H54 (cell line): ENCODE measurements at regions not wholly inside any gene's neighbourhood (a gene's known extent, or its start where the extent isn't known, plus 50 kb on each side); places are given as distances from the start of the nearest gene placed in this dataset.
"Not testable (repeated sequence)": the region's sequence is repeated elsewhere in the genome, so short reads cannot be mapped to it uniquely, and the experiment has no call there.

ENCODE experiments used
- DNase-seq: peaks from one replicate; pipeline ENCODE4 v3.0.0; 2011; ENCODE audit warnings: low spot score, mixed read lengths; ENCODE audit not compliant: insufficient read length
- FAIRE-seq: peaks from 3 replicates; lab custom pipeline; 2011; peaks lifted over from hg19 to GRCh38; lab: Jason Lieb, UNC
- POLR2A ChIP-seq: IDR thresholded peaks from 2 replicates; pipeline ENCODE4 v1.6.1; 2011; ENCODE audit warnings: low read depth, mild to moderate bottlenecking, low read length

DNA sequence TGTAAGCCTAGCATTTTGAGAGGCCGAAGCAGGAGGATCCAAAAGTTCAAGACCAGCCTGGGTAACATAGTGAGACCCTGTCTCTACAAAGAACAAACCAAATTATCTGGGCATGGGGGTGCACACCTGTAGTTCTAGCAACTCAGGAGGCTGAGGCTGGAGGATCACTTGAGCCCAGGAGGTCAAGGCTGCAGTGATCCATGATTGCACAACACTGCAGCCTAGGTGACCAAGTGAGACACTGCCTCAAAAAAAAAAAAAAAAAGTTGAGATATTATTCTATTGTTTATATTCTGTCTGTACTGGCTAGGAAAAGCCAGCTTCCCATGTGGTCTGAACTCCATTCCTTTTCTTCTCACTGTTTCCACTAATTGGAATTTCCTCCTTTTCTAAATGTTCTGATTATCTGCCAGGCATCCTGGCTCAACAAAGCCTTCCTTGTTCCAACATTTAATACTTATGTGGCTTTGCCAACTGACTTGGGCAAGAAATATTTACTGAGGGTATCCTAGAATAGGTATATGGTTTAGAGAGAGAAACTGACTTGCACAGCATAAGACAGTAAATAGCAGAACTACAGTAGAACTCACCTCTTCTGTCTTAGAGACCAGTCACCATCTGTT, 175.2 kb upstream of the ADAMTS3 start:
- FAIRE-seq = no peak
- DNase-seq = no peak
- TF ChIP-seq POLR2A = no peak

DNA sequence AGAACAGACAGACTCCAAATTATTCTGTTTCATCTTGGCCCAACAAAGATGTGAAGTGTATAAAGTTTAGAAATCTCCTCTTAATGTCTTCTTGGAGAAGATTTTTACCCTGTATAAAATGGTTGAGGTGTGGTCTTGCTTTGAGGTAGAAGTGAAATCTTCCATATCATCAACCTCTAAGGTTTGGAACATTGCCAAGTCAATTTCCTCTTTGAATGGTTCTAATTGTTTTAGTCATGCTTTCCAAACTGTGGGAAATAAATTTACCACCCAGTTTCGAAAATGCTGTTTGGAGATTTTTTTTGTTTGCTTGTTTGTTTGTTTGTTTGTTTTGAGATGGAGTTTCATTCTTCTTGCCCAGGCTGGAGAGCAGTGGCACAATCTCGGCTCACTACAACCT, 174.1 kb upstream of the ADAMTS3 start:
- no peak for TF ChIP-seq POLR2A
- DNase-seq (no peak), FAIRE-seq (no peak)

DNA sequence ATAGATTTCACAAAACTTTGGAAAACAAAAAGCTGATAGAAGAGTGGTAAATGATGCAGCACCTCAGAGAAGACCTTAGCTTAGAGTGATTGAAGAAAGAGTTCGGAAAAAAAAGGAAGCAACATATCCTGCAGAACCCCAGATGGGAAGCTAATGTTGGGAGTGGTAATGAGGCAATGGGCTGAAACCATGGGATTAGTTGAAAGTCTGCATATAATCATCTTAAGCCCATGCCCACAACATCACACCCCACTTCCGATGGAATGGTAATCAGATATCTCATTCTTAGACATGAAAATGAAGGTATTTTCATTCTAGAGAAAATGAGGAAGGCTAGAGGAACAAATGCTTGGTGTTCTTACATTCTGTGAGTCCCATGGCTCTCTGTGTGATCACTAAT, 146.3 kb upstream of the ADAMTS3 start:
- DNase-seq = no peak
- TF ChIP-seq POLR2A = no peak
- FAIRE-seq = no peak

DNA sequence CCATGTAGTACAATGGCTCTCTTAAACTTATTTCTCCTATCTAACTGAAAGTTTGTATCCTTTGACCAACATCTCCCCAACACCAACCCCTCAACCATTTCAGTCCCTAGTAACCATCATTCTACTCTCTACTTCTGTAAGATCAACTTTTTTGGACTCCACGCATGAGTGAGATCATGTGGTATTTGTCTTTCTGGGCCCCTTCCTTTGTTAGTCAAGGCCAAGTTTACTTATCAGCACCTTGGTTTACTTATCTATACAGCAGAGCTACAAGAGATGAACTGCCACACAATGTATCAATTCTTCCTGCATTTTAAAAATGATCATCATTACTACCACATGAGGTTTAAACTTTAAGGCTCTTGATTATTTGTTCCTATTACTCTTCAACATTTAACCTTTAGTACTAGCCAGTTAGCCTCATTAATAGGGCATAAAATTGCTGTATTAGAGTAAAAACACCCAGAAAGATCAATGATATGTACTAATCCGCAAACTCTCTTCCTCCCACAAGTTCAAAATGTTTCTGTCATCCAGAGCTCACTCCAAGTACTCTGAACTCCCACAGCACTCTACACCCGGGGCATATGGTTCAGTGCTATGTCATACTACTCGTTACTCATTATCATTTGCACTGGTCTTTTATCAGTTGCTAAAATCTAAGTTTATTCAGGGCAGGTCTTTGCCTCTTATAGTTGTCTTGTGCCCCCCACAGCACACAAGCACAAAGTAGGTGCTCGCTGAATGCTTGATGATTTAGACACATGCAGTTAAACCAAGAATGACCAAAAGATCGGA, 145.7 kb upstream of the ADAMTS3 start:
- no peak for FAIRE-seq
- no peak for TF ChIP-seq POLR2A
- DNase-seq = no peak

DNA sequence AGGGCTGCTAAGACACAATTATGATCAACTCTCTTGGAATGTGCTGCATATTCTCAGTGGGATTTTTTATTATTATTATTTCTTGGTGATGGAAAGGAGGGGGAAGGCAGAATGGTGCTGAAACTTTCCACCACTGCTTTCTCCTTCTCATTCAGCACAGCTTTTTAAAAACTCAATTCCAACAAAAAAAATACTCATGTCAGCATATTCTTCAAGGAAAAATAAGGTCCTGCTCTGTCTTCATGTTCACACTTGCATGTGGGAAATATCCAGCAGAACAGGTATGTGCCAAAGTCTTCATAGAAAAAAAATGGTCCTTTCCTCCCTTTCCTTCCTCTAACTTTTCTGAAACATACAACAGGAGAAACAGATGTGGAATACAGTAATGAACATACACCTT, 144.0 kb upstream of the ADAMTS3 start:
- TF ChIP-seq POLR2A = no peak
- DNase-seq (no peak), FAIRE-seq (no peak)

DNA sequence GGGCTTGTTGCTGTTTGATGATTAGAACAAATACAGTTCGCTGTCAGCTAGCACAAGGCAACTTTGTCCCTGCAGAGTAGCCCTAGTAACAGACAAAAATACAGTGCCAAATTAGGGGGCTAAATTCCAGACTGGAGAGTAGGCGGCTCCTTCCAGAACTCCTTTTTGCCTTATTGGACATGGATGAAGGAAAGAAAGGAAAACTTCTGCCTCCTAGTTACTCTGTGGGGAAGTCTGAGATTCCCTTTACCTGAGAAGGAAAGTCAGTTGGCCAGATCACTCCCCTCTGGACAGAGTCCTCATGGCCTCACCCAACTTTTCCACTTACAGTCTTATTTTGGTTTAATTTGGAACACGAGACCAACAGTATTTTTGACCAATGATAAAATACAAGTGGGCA, 140.5 kb upstream of the ADAMTS3 start:
- no peak for TF ChIP-seq POLR2A
- DNase-seq = no peak
- FAIRE-seq = no peak

DNA sequence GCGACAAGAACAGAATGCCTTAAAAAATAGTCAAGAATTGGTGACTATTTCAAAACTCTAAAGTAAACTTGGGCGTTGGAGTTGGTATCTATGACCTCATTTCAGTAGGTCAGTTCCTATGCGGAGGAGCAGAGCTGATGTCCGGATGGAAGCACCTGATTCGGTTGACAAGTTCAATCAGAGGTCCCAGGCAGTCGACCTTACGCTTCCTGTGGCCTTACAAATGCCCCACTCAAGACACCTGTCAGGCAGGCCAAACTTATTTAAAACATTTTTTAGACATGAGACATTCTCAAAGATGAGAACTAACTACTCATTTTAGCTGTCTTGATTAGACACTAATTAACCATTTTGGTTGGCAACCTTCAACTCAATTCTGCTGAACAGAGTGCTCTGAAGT, 137.7 kb upstream of the ADAMTS3 start:
- no peak for FAIRE-seq
- no peak for DNase-seq
- no peak for TF ChIP-seq POLR2A

DNA sequence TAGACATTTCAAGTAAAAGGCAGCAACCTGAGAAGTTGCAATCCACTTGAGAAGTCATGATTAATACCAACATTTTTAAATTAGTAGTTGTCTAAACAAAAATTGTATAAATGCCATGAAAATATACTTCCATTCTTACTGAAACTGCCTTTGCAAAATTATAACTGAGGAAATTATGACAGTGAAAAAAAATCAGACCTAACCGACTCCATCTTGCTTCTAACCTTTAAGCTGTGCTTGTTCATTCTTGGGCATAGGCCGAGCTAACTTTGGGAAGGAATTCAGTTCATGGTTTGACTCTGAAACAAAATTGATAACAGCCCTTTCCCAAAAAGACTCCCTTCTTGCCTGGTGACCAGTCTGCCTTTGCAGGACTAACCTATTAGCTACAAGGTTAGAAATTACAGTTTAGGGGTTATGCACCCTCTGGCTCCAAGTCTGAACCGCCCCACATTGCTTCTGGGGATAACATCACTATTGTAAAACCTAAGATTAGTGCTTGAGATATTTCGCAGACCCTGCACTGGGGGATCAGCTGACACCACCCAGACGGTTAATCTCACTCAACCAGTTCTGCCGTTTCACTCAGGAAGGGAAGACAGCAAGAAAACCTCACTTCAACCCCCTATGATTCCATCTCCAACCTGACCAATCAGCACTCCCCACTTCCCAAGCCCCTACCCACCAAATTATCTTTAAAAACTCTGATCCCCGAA, 136.1 kb upstream of the ADAMTS3 start:
- FAIRE-seq, DNase-seq: not testable (repeated sequence)

DNA sequence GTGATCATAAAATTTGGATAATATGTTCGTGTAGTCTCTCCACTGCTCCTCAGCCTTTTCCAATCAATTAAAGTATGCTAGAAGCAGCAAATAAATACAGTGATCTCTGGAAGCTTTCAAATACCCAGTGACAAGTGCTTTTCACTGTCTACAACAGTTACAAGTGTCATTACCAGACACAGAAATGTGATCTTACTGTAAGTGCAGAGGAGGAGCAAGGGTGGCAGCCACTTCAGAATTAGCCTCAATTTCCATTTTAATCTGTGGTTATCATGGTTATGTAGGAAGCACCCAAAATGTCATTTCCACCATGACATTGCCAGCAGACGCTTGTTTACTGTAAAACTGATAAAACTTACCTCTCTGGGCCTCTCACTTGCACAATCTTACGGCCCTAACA, 133.9 kb upstream of the ADAMTS3 start:
- no peak for TF ChIP-seq POLR2A
- no peak for FAIRE-seq
- DNase-seq = no peak

DNA sequence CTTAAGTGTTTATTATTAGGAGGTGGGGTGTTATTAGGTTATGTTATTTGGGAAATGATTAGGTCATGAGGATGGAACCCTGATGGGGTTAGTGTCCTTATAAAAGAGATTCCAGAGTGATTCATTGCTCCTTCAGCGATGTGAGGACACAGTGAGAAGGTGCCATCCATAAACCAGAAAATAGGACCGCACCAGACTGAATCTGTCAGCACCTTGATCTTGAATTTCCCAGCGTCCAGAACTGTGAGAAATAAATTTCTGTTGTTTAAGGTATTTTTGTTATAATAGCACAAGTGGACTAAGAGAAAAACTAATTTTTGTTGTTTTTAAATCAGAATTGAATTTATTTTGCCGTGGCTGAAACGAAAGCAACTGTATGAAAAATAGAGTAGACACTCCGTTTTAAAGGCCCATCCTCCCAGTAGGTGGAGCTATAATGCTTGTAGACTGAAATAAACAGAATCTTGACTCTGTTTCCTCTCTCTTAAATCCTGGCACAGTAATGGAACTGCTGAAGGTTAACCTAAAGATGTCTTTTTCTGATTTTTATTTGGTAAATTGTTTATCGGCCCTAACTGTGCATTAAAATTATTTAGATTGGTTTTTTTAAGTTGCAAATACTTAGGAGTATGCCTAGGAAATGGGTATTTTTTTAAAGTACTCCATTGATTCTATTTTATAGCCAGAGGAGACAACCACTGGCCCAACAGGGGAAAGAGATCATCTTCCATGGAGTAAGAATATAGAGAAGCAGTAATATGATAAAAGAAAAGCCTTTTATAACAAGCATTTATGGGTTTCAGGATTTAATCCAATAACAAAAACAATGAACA, 133.2 kb upstream of the ADAMTS3 start:
- no peak for FAIRE-seq
- no peak for TF ChIP-seq POLR2A
- peak; percentile 2 for DNase-seq

DNA sequence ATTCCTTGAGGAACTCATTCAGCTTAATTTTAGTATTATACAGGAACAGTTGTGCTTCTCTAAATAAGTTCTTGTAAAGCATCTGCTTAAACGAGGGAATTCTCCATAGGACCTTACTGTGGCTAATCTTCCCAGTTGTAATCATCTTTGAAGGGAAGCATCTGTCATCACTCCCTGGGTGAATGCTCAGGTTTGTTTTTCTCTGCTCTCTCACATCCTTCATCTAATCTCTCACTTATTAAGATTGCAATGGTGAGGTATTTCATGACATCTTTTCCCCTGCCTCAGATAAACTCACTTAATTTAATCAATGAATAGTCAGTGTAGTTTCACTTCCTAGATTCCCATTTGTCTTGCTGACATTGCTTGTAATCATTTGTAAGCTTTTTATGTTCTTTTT, 121.8 kb upstream of the ADAMTS3 start:
- no peak for FAIRE-seq
- no peak for TF ChIP-seq POLR2A
- no peak for DNase-seq

DNA sequence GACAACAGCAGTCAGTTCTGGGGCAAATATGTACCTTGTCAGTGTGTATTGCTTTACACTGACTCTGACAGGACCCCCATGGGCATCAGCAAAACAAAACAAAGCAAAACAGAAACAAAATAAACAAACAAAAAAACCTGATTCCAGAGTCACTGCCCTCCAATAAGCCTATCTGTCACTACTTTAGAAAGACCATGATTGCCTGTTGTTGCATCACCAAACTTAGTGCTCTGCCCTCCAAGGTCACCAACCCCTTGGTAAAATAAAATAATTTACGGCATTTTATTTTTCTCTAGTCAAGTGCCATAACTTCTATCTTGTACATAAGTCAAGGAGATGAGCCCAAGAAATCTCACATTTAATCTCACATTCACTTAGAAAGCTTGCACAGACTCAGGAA, 120.9 kb upstream of the ADAMTS3 start:
- FAIRE-seq = no peak
- no peak for DNase-seq
- no peak for TF ChIP-seq POLR2A

DNA sequence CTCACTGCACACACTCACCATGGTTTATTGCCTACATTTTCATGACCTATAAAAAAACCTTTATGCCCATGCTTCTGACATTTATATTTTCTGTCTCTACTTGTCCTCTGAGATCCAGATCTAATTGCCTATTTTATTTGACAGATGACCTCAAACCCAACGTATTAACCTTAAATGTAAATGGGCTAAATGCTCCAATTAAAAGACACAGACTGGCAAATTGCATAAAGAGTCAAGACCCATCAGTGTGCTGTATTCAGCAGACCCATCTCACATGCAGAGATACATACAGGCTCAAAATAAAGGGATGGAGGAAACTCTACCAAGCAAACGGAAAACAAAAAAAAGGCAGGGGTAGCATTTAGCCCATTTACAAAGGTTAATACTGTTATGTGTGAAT, 117.4 kb upstream of the ADAMTS3 start:
- DNase-seq, FAIRE-seq: not testable (repeated sequence)

DNA sequence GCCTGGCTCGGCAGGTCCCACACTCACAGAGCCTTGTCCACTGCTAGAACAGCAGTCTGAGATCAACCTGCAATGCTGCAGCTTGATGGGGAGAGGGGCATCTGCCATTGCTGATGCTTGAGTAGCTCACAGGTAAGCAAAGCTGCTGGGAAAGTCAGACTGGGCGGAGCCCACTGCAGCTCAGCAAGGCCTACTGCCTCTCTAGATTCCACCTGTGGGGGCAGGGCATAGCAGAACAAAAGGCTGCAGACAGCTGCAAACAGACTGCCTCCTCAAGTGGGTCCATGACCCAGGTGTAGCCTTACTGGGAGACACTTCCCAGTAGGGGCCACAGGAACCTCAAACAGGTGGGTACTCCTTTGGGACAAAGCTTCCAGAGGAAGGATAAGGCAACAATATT, 110.6 kb upstream of the ADAMTS3 start:
- no peak for TF ChIP-seq POLR2A
- FAIRE-seq (no peak), DNase-seq (no peak)
